Stromal cell of bone marrow (primary cell): ENCODE measurements at regions not wholly inside any gene's neighbourhood (a gene's known extent, or its start where the extent isn't known, plus 50 kb on each side); places are given as distances from the start of the nearest gene placed in this dataset.
A peak's percentile ranks its signal among the peaks of the same experiment; 100 is the strongest.
"Not testable (repeated sequence)": the region's sequence is repeated elsewhere in the genome, so short reads cannot be mapped to it uniquely, and the experiment has no call there.

Experiments used
- DNase-seq: peaks from one replicate; pipeline ENCODE4 v3.0.0-alpha.2; 2012; ENCODE audit warnings: low read depth

GRCh38 chr3:3686907-3687648 lies 112.2 kb upstream of the LRRN1 start:
- no peak for DNase-seq

DNA sequence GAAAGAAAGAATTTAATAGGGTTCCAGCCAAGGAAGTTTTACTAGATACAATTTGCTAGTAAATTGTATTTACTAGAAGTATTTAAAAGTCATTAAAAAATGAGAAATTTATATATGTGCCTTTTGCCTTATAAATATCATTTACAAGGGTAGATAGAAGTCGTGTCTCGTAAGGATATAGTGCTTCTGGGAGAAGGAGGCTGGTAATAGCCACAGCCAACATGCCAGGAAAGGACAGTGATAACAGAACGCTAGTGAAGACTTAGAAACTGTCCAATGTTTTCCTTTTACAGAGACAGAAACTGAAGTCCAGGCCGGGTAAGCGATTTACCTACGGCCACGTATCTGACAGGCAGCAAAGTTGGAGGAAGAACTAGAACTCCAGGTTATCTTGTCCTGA lies 113.5 kb upstream of the LRRN1 start:
- no peak for DNase-seq

GRCh38 chr3:3683261-3683660 lies 116.0 kb upstream of the LRRN1 start:
- no peak for DNase-seq

DNA sequence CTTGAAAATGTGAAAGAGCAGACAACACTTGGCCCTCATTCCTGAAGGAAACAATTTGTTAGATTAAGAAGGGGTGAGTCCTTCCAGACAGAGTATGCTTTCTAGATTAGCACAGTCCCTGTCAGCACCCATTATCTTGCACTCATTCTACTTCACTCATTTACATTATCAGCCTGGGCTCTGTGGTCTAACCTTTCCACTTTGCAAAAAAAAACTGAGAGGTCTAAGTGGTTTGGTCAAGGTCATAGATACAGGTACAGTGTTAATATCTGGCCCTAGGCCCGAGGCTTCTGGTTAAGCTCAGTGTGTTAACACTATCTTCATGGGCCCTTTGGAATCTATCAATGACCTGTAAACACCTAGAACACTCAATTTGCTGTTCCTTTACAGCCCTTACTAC lies 123.4 kb upstream of the LRRN1 start:
- no peak for DNase-seq

DNA sequence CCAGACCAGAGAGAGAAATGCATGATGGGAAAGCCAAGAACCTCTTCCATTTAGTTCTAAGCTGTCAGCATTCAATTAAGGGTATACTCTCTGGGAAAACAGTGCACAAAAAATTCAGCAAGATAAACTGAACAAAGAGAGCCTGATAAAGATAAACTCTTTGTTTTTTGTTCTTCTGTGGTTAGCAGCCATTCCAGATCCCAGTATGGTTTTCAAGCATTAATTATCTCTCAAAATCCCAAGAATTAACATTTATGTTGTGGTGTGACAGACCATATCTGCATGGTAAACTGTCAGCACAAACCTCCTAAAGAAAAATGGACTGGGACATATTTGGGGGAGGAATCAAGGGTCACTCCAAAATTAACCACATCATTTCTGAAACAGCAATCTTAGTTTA lies 124.0 kb upstream of the LRRN1 start:
- no peak for DNase-seq

- no peak for DNase-seq
These were observed 132.6 kb upstream of the LRRN1 start for GRCh38 chr3:3666664-3667063.

DNA sequence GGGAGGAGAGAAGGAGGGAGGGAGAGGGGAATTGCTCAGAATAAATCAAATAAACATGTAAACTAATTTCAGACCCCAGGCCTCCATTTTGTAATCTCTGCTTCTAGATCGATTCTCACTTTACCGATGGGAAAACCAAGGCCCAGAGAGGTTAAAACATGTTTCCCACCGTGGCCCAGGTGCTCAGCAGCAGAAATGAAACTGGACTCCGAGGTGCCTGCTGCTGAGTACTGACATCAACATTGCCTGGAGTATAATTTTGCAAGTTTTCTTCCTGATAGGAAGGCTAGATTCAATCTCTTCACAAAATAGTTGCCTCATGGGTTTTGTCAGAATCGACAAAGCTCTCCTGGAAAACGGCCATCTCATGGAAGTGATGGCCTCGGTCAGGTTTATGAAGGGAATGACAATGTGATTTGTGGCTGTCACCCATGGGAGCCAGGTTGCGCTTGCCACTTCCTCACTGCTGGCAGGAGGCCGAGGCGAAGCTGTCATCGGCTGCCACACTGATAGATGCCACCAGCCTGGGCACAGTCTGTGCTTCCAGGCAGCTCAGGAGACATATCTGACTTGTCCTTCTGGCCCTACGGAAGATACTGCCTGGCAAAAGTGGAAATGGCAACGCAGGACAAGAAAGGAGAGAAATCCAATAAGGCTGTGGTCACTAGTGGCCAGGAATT lies 133.1 kb upstream of the LRRN1 start:
- no peak for DNase-seq

DNA sequence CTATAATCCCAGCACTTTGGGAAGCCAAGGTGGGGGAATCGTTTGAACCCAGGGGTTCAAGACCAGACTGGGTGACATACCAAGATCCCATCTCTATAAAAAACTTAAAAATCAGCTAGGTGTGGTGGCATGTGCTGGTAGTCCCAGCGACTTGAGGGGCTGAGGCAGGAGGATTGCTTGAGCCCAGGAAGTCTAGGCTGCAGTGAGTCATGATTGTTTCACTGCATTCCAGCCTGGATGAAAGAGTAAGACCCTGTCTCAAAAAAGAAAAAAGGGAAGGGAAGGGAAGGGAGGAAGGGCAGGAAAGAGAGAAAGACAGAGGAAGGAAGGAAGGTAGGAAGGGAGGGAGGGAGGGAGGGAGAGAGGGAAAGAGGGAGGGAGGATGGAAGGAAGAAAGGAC lies 133.7 kb upstream of the LRRN1 start:
- DNase-seq = no peak

GRCh38 chr3:3664935-3665334 lies 134.3 kb upstream of the LRRN1 start:
- DNase-seq = peak; percentile 8

DNA sequence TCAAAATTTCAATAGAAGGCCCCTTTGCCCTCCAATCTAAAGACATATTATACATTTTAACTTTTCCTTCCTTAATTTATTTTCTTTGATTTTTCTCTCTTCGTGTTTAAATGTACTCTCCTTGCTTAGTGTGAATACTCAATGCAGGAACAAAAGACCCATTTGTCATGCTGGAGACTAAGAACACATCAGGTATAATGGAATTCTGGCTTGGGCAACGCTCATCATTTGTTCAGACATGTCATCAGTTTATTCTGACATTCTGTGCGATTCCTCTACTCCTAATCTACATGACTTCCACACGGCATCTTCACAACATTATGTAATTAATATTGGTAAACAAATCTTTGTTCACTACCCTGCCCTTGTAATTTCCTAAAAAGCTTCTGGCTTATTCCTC lies 136.6 kb upstream of the LRRN1 start:
- no peak for DNase-seq

DNA sequence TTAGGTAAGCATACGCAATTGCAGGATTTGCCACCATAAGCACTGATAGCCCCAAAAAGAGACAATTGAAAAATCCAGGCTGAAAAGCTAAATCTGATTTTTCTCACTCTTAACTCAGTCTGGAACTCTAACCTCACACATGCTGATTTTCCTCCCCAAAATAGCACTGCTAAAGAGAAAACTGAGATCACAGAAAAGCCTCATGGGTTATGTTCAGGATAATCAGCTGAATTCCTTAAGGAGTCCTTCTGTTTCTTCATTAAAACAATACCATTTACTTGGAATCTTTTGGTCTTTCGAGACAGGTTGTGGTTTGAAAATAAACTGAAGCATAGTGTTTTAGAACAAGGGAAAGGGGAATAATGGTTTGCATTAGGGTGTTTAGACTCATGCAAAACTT lies 144.3 kb upstream of the LRRN1 start:
- DNase-seq = no peak

DNA sequence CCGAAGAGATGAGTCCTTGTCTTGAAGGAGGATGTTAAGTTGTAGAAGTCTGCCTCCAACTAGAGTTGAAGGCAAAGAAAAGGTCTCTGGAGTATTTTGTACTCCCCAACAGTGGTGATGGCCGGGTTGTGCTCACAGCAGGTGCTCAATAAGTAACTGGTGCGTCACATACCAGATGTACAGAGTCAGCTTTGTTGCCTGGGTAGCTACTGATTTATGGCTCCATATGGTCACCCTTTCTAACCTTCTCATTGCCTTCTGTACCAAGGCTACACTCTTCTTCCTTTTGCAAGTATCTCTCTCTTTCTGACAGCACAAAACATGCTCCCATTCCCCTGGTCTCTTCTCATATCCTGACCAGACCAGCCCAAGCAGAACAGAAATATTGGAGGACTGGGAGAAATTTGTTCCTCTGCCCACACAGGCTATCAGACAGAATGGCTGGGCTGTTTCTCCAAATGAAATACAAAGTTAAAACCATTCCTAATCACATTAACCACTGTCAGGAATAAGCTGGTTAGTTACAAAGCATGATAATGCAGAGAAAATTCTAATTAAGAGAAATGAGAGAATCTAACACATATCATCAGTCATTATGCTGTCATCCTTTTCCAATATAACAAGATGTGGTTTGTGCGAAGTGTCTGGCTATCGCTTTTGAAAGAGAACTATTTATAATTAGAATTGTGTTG lies 150.1 kb upstream of the LRRN1 start:
- no peak for DNase-seq

GRCh38 chr3:3646934-3647333 lies 152.3 kb upstream of the LRRN1 start:
- no peak for DNase-seq

DNA sequence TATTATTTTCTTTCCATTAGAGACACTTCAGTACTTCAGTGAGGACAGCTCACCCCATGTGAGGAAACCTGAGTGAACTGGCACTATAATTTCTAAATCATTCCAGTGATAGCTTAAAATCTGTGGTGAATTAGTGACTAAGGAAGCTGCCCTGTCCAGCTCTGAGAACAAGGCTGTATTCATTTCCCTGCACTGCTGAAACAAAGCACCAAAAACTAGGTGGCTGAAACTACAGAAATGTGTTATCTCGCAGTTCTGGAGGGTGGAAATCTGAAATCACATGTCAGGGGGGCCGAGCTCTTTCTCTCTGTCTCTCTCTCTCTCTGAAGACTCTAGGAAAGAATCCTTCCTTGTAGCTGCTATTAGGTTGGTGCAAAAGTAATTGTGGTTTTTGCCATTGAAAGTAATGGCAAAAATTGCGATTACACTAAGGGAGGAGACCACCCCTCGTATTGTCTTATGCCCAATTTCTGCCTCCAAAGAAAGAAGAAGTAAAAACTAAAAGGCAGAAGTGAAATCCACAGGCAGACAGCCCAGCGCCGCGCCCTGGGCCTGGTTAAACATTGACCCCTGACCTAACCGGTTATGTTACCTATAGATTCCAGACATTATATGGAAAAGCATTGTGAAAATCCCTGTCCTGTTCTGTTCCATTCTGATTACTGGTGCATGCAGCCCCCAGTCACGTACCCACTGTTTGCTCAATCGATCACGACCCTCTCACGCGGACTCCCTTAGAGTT lies 153.0 kb upstream of the LRRN1 start:
- DNase-seq = not testable (repeated sequence)

GRCh38 chr3:3641877-3642455 lies 157.3 kb upstream of the LRRN1 start:
- DNase-seq = no peak

GRCh38 chr3:3639078-3639477 lies 160.2 kb upstream of the LRRN1 start:
- no peak for DNase-seq

GRCh38 chr3:3636815-3637214 lies 162.4 kb upstream of the LRRN1 start:
- DNase-seq = no peak

GRCh38 chr3:3635109-3635508 lies 164.1 kb upstream of the LRRN1 start:
- no peak for DNase-seq

- DNase-seq = no peak
These were observed 164.9 kb upstream of the LRRN1 start for GRCh38 chr3:3634326-3634725.

DNA sequence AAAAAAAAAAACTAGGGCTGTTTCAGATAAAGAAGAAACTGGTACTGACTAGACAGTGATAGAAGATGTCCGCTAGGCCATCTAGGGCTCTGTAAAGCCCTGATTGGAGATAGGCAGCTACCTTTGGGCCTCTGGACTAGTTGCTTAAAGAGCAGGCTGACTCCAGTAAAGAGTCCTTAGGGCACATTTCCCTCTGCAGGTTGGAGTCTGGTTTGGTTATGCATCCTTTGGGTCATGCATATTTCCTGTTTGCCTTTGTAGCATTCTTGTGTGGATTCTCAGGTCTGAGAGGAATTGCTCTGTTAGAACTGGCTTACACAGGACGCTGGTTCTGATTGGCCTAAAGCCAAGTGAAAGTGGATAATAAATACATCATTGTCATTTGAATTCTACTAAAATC lies 165.5 kb upstream of the LRRN1 start:
- no peak for DNase-seq

GRCh38 chr3:3632449-3632848 lies 166.8 kb upstream of the LRRN1 start:
- DNase-seq = no peak

DNA sequence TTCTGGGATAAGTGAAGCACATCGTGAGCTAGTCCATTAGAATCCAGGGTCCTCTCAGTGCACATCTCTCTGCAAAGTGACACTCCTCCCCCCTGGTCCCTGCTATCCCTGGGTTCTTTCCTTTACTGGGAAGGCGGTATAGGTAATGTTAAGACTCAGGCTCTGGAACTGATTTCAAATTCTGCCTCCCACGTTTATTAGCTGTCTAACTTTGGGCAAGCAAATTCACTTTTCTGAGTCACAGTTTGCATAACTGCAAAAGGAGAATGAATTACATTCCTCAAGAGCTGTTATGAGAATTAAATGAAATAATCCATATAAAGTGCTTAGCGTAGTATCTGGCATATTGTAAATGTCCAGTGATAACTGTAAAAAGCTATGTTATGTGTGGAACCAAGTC lies 168.1 kb upstream of the LRRN1 start:
- no peak for DNase-seq
